Stimulated activated CD4-positive, alpha-beta T cell treated with anti-CD3 and anti-CD28 coated beads, TNF-alpha, amount 100 ng/mL, for 24 hours (primary cell): ENCODE measurements at regions not wholly inside any gene's neighbourhood (a gene's known extent, or its start where the extent isn't known, plus 50 kb on each side); places are given as distances from the start of the nearest gene placed in this dataset.
A peak's percentile ranks its signal among the peaks of the same experiment; 100 is the strongest.

ENCODE experiments used
- DNase-seq, 3 experiments: peaks; one replicate each; pipeline ENCODE4 v3.0.0-alpha.2; 2020; ENCODE audit warnings: low read depth in 3 of 3

DNA sequence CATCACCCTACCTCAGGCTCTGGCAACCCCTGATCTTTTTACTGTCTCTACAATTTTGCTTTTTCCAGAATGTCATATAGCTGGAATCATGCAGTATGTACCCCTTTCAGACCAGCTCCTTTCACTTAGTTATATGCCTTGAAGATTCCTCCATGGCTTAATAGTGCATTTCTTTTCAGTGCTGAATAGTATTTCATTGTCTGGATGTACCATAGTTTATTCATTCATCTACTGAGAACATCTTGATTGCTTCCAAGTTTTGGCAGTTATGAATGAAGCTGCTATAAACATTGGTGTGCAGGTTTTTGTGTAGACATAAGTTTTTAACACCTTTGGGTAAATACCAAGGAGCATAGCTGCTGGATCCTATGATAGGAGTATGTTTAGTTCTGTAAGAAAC is 50.8 kb upstream of the ANP32A start:
- DNase-seq = no peak

DNA sequence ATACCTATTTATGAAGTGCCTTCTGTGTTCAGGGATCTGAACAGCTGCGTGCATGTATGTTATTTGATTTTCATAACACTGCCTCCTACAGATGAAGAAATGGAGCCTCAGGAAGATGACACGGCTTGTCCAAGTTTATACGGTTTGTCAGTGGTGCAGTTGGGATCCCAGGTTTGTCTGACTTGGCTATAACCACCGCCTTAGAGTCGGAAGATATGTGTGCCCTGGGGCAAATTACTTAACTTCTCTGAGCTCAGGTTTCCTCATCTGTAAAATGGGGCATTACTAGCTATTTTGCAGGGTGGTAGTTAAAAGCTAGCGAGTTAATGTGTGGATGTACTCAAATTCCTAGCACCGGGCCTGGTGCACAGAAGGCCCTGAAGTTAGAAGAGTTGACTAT is 54.1 kb upstream of the ANP32A start:
- no peak for DNase-seq

DNA sequence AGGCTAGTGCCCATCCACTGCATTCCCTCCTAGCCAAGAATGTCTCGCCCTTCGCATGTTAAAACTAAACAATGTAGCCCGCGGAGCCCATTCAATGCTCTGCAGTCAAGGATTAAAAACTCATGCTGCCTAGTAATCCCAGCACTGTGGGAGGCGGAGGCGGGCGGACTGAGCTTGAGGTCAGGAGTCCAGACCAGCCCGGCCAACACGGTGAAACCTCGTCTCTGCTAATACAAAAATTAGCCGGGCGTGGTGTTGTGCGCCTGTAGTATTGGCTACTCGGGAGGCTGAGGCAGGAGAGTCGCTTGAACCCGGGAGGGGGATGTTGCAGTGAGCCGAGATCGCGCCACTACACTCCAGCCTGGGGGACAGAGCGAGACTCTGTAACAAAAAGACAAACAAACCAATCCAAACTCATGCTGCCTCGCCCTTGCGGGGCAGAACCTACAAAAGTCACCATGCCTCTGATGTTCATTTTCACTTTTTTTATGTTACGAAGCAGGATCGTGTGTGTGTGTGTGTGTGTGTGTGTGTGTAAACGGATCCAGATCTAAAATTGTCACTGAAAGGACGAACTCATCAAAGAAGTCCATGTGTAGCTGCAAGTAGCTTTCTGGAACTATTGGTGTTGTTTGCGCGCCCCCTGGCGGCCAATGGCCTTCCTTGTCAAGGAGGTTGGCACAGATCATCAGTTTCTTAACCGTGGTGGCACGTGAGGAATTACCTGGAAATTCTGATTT is 54.8 kb upstream of the SPESP1 start:
- peak; percentile 83 to 88 (median 88) for DNase-seq

GRCh38 chr15:68877626-68878025 is 52.7 kb upstream of the SPESP1 start:
- DNase-seq = no peak

DNA sequence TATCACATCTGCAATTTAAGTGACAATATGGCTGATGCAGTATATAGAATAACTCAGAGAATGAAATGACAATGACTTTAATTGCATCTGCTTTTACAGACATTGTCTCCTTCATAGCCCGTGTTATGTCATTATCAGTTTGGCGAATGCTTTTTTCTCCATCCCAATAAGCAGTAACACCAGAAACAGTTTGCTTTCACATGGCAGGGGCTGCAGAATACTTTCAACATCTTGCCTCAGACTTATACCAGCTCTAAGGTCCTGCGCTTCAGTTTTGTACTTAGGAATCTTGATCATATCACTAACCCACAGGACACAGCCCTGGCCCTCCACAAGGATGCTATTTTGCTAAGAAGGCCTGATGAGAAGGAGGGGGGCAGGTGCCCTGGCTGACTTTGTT is 49.9 kb upstream of the SPESP1 start:
- DNase-seq = no peak
